HG03103 (cell line): ENCODE measurements at regions not wholly inside any gene's neighbourhood (a gene's known extent, or its start where the extent isn't known, plus 50 kb on each side); places are given as distances from the start of the nearest gene placed in this dataset.

Experiments
- ATAC-seq: cut with Tn5 transposase; IDR thresholded peaks from one replicate; pipeline ENCODE4 v1.9.1; 2021; ENCODE audit warnings: low read depth; ENCODE audit not compliant: unreplicated experiment

- ATAC-seq, result no peak
Observed at GRCh38 chrX:22634083-22634482, 361.4 kb downstream of the CBLL2 start.

GRCh38 chrX:22634751-22635150 is 362.0 kb downstream of the CBLL2 start:
- ATAC-seq, result no peak

- ATAC-seq, result no peak
Observed at GRCh38 chrX:22648281-22648680, 351.5 kb upstream of the DDX53 start.

- no peak for ATAC-seq
Observed at GRCh38 chrX:22650691-22651090, 349.1 kb upstream of the DDX53 start.

GRCh38 chrX:22652596-22652995 is 347.2 kb upstream of the DDX53 start:
- no peak for ATAC-seq

GRCh38 chrX:22660756-22661155 is 339.0 kb upstream of the DDX53 start:
- no peak for ATAC-seq

GRCh38 chrX:22662776-22663175 is 337.0 kb upstream of the DDX53 start:
- ATAC-seq, result no peak

- no peak for ATAC-seq
Observed at GRCh38 chrX:22664826-22665225, 334.9 kb upstream of the DDX53 start.

GRCh38 chrX:22665818-22666217 is 333.9 kb upstream of the DDX53 start:
- ATAC-seq, result no peak

- no peak for ATAC-seq
Observed at GRCh38 chrX:22666441-22666840, 333.3 kb upstream of the DDX53 start.

GRCh38 chrX:22674932-22675331 is 324.8 kb upstream of the DDX53 start:
- no peak for ATAC-seq

GRCh38 chrX:22686138-22686541 is 313.6 kb upstream of the DDX53 start:
- peak; percentile 71 for ATAC-seq

- ATAC-seq, result no peak
Observed at GRCh38 chrX:22689290-22689689, 310.5 kb upstream of the DDX53 start.

GRCh38 chrX:22690116-22690515 is 309.6 kb upstream of the DDX53 start:
- no peak for ATAC-seq

- ATAC-seq, result no peak
Observed at GRCh38 chrX:22691966-22692565, 307.7 kb upstream of the DDX53 start.

- no peak for ATAC-seq
Observed at GRCh38 chrX:22698151-22698550, 301.6 kb upstream of the DDX53 start.

GRCh38 chrX:22699581-22700091 is 300.1 kb upstream of the DDX53 start:
- no peak for ATAC-seq

- ATAC-seq, result no peak
Observed at GRCh38 chrX:22712942-22713341, 286.8 kb upstream of the DDX53 start.

- ATAC-seq, result no peak
Observed at GRCh38 chrX:22730542-22730941, 269.2 kb upstream of the DDX53 start.

- no peak for ATAC-seq
Observed at GRCh38 chrX:22737541-22737940, 262.2 kb upstream of the DDX53 start.

GRCh38 chrX:22739276-22739675 is 260.5 kb upstream of the DDX53 start:
- no peak for ATAC-seq

GRCh38 chrX:22740836-22741235 is 258.9 kb upstream of the DDX53 start:
- no peak for ATAC-seq

- no peak for ATAC-seq
Observed at GRCh38 chrX:22742174-22742573, 257.6 kb upstream of the DDX53 start.
